VCaP (cell line): ENCODE measurements at regions not wholly inside any gene's neighbourhood (a gene's known extent, or its start where the extent isn't known, plus 50 kb on each side); places are given as distances from the start of the nearest gene placed in this dataset.
A peak's percentile ranks its signal among the peaks of the same experiment; 100 is the strongest.

Experiments used
- H3K27ac ChIP-seq: fragments of 450-650 bp; 2 replicates; pipeline ENCODE4 v1.5.1; 2017
- TF ChIP-seq, protein P1 (sequence below): fragments of 450-650 bp; conservative IDR thresholded peaks from 2 replicates; pipeline ENCODE4 v1.5.1; 2017; ENCODE audit warnings: mild to moderate bottlenecking, moderate library complexity

- H3K27ac ChIP-seq: no peak overlapping the region
- TF ChIP-seq, protein P1, sequence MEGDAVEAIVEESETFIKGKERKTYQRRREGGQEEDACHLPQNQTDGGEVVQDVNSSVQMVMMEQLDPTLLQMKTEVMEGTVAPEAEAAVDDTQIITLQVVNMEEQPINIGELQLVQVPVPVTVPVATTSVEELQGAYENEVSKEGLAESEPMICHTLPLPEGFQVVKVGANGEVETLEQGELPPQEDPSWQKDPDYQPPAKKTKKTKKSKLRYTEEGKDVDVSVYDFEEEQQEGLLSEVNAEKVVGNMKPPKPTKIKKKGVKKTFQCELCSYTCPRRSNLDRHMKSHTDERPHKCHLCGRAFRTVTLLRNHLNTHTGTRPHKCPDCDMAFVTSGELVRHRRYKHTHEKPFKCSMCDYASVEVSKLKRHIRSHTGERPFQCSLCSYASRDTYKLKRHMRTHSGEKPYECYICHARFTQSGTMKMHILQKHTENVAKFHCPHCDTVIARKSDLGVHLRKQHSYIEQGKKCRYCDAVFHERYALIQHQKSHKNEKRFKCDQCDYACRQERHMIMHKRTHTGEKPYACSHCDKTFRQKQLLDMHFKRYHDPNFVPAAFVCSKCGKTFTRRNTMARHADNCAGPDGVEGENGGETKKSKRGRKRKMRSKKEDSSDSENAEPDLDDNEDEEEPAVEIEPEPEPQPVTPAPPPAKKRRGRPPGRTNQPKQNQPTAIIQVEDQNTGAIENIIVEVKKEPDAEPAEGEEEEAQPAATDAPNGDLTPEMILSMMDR: no peak
Measured at GRCh38 chr14:42921901-42922300, 1315.2 kb downstream of the LRFN5 start.

GRCh38 chr14:42918615-42919014 is 1311.9 kb downstream of the LRFN5 start:
- TF ChIP-seq, protein P1: no peak
- no peak overlapping the region for H3K27ac ChIP-seq

- TF ChIP-seq, protein P1: peak; percentile 52
- no peak overlapping the region for H3K27ac ChIP-seq
Measured at GRCh38 chr14:42911642-42912041, 1305.0 kb downstream of the LRFN5 start.

DNA sequence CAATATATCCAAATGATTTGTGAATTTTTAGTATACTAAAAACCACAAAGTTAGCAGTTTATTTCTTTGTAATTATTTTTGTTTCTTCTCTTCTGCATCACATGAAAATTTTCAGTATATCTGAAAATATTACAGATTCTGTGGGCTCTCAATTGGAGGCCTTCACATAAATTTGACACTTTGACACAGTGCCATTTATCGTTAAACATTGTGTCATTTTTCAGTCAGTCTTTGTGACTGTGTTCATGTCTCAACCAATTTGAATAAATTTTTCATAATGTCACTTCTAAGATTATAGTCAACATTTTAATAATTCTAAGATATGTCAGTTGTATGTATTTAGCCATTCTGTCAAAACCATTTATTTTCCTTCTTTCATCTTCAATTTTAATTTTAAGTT is 1303.0 kb downstream of the LRFN5 start:
- TF ChIP-seq, protein P1: no peak
- H3K27ac ChIP-seq: no peak overlapping the region

GRCh38 chr14:42893183-42893582 is 1286.5 kb downstream of the LRFN5 start:
- TF ChIP-seq, protein P1: no peak
- no peak overlapping the region for H3K27ac ChIP-seq

DNA sequence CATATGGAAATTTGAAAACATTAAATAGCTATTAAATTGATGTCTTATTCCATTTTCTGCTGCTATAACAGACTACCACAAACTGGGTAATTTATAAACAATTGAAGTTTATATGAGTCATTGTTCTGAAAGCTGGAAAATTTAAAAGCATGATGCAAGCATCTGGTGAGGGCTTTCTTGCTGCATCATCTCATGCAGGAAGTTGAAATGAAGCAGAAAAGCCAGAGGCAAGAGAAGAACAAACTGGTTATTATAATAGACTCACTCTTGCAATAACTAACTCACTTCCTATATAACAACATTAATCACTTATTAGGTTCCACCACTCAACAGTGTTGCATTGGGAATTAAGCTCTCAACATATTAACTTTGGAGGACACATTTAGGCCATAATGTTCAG is 1277.4 kb downstream of the LRFN5 start:
- TF ChIP-seq, protein P1: no peak

GRCh38 chr14:42877716-42878115 is 1271.0 kb downstream of the LRFN5 start:
- no peak overlapping the region for H3K27ac ChIP-seq
- TF ChIP-seq, protein P1: no peak

More for the DNA sequence above, 1277.4 kb downstream of the LRFN5 start:
- no peak overlapping the region for H3K27ac ChIP-seq

DNA sequence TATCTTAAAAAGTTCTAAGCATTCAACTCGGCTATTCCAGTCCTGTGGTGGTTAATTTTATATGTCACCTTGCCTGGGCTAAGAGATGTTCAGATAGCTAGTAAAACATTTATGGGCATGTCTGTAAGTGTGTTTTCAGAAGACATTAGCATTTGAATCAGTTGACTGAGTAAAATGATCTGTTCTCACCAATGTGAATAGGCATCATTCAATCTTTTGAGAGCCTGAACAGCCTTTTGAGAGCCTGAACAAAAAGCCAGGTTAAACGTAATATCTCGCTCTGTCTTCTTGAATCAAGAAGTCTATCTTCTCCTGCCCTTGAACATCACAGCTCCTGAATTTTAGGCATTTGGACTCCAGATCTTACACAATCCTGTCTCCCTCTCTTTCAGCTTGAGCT is 1266.1 kb downstream of the LRFN5 start:
- TF ChIP-seq, protein P1: no peak
- H3K27ac ChIP-seq: no peak overlapping the region
